Hepatic stellate cell (primary cell): ENCODE measurements at regions not wholly inside any gene's neighbourhood (a gene's known extent, or its start where the extent isn't known, plus 50 kb on each side); places are given as distances from the start of the nearest gene placed in this dataset.

ENCODE experiments used
- DNase-seq: peaks from one replicate; pipeline ENCODE4 v3.0.0; 2011; ENCODE audit warnings: low spot score

- DNase-seq = no peak
These were observed 335.1 kb upstream of the POM121L12 start for GRCh38 chr7:52700349-52700748.

DNA sequence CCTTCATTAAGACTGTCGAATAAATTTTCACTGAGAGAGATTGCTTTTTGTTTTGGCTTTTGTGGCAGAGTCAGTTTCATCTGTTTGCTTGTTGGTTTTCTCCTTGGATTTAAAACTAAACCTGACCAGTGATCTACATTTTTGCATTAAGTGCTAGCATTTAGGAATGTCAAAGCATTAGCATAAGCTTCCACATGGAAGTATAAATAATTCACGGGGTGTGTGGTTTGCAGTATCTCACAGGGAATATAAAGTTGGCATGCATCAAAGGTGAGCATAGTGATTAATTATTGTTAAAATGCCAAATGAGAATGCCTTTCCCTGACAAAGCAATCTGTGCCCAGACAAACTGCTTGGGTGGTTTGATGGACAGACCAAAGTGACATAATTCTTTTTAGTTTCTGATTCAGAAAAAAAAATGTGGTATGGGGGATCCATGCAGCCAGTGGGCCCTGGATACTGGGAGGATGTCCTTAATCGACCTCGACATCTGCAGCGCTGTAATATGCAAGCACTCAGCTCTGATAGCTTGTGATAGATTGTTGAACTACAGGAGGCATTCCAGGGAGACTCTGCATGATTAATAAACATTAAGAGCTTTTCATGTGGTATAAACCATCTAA, 339.3 kb upstream of the POM121L12 start:
- no peak for DNase-seq

DNA sequence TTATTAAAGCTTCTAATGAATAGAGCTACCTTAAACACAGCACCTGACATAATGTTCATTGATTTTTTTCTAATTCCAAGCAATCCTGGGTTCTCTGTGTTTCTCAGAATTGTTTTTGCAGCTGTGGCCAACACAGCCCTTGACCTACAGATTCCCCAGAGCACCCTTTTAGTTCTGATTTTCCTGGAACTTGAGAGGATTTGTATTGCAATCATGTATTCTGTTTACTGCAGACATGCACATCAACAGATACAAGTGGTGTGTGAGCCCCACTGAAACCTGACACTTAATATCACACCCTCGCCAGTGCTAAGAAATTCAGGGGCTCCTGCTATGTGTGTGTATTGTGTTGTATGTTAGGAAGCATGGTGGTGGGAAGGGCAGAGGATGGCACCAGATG, 344.2 kb upstream of the POM121L12 start:
- no peak for DNase-seq

DNA sequence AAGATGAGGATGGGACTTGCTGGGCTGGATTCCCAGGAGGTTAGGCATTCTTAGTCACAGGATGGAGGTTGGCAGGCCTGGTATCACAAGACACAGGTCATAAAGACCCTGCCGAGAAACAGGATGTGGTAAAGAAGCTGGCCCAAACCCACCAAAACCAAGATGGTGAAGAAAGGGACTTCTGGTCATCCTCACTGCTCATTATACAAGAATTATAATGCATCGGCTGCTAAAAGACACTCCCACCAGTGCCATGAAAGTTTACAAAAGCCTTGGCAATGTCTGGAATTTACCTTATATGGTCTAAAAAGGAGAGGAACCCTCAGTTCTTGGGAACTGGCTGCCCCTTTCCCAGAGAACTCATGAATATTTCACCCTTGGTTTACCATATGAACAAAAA, 345.5 kb upstream of the POM121L12 start:
- DNase-seq = no peak

DNA sequence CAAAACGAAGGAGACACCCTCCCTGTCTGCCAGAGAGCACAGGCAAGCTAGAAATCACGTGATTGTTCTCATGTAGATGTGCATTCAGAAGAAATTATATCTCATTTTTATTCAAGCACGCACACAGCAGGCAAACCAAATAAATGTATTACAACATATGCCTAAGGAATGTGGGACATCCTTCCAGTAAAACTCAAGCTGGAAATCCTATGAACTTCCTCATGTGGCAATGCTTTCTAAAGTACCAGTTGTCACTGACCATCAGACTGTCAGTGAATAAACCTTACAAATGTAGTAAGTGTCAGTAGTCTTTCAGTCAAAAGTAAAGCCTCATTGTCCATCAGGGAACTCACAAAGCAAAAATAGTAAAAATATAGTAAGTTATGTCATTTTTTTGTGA, 350.1 kb upstream of the POM121L12 start:
- DNase-seq = no peak

- DNase-seq = no peak
These were observed 351.0 kb upstream of the POM121L12 start for GRCh38 chr7:52684388-52684787.

GRCh38 chr7:52682993-52683392, 352.4 kb upstream of the POM121L12 start:
- DNase-seq = no peak

DNA sequence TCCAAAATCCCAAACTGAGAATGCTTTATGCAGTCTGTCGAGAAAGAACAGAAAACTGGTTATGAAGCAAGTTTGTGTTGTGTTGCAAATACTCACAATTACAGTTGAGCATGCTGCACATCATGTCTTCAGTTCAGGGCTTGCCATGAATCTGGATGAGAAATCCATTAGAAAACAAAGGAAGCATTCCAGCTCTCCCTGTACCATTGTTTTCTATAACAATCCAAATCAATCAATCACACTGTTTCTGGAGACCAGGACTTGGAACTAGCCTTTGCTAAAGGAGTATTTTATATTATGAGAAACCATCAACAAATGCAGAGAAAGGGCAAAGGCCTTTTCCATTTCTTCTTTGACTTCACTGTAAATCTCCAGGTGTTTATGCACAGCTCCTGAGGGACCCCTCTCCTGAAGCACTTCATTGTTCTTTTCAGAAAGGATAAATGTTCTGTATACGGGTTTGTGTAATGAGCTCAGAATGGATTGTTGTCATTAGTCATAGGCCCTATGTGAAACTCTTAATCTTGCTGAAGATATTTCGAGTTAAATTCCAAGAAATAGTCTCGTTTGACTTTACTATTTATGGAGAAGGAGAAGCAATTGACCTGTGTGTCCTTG, 364.7 kb upstream of the POM121L12 start:
- no peak for DNase-seq

DNA sequence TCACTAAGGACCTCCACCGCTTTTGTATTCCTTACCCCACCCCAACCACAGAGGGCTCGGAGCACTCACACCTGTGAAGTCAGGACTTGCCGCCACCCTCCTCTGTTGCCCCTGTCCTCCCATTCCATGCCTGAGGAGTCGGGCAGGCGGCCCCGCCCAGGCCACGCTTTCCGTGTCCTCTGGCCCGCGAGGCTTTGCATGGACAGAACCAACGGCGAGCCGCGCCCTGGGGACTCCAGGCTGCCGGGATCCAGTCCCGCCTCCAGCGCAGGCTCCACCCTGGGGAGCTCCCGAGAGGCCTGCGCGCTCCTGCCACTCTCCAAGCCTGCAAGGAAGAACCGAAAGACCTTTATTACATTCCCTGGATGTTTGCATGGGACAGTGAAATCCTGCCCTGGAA, 366.4 kb upstream of the POM121L12 start:
- DNase-seq = no peak

DNA sequence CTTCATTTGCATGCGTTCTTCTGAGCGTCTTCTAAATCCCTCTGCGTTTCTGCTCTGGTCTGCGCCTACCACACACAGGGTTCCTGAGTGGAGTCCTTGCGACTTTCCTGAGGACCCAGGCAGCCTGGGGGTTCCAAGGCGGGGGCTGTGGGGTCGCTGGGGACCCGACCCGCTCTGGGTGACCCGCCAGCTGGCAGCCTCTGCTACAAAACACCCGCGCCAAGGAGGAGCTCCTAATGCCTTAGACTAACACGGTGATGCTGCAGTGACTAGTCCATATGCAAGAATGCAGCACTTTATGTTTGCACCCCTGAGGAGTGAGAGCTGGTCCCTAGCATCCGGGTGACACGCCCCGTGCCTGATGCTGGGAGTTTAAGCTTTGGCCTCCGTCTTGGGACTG, 367.0 kb upstream of the POM121L12 start:
- no peak for DNase-seq

DNA sequence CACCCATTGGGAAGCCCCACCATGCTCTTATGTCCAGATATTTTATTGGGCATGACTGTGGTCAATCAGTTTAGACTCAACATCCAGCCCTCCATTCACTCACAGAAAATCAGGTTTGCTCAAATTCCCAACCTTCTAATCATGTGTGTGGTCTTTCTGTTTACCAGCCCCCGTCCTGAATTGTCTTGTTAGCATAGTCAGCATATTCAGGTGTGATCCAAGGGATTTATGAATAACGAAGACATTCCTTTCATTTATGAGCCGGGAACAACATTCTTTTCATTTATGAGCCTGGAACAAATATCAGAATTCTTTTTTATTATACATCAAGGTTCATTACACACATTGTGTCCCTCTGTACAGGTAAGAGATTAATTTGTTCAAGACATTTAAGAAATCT, 376.3 kb upstream of the POM121L12 start:
- no peak for DNase-seq

GRCh38 chr7:52656098-52656497, 379.3 kb upstream of the POM121L12 start:
- no peak for DNase-seq

GRCh38 chr7:52652621-52653020, 382.8 kb upstream of the POM121L12 start:
- no peak for DNase-seq

DNA sequence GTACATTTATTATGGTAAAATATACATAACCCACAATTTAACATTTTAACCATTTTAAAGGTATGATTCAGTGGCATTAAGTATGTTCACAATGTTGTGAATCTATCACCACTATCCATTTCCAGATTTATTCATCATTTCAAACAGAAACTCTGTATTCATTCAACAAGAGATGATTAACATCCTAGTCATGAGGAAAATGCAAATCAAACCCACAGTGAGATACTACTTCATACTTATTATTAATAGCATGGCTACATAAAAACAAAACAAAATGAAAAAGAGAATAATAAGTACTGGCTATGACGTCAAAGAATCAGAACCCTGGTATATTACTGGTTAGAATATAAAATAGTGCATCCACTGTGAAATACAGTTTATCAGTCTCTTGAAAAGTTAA, 386.6 kb upstream of the POM121L12 start:
- DNase-seq = no peak

GRCh38 chr7:52647046-52647445, 388.4 kb upstream of the POM121L12 start:
- no peak for DNase-seq

DNA sequence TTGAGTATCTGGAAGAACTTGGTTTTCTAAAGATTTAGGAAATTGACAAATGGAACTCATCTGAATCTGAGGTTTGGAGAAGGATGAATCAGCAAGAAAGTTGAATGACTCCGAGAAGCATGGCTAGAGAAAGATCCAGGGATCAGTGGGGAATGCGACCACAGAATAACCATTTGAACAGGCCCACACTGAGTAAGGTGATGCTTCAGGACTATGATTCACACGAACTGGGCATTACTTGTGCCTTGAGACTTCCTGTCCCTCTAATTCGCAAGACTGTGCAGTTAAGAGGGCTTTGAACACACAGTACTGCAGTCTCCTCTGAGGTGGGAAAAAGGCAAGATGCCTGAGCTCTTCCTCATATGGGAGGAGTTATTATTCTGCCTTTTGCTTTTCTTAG, 395.5 kb upstream of the POM121L12 start:
- no peak for DNase-seq

GRCh38 chr7:52639126-52639525, 396.3 kb upstream of the POM121L12 start:
- DNase-seq = no peak

GRCh38 chr7:52635021-52635420, 400.4 kb upstream of the POM121L12 start:
- no peak for DNase-seq

DNA sequence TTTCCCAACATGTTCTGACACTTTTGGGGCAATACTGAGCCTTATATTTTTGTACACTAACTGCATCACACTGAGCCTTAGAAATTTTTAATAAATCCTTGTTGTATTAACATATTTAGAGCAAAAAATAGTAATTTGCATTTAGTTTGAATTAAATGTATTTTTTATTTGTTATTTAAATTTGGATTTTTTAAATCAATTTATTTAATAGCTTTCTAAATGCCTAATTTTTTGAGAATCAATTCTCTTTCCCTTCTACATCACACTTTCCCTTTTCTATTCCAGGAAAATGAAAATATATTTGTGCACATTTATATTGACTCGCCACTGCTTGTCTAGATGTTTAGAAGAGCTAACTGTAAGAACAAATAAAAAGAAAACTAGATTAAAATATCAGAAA, 414.6 kb upstream of the POM121L12 start:
- no peak for DNase-seq

DNA sequence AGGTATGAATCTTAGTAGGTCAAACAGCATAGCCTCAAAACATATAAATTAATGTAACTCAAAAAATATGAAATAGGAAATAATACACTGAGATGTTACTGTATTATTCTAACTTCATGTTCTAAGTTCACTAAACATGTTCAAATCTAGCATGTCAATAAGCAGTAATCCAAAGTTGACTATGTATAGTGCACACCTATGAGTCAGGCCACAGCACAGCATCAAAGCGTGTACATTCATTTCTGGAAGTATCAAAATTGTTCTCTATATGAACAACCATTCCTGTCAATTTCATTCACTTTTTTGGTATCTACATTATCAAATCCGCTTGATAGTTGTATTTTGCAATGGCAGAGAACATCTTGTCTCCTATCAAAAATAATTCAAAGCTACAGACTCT, 418.9 kb upstream of the POM121L12 start:
- no peak for DNase-seq

GRCh38 chr7:52615021-52615695, 420.3 kb upstream of the POM121L12 start:
- DNase-seq = no peak

DNA sequence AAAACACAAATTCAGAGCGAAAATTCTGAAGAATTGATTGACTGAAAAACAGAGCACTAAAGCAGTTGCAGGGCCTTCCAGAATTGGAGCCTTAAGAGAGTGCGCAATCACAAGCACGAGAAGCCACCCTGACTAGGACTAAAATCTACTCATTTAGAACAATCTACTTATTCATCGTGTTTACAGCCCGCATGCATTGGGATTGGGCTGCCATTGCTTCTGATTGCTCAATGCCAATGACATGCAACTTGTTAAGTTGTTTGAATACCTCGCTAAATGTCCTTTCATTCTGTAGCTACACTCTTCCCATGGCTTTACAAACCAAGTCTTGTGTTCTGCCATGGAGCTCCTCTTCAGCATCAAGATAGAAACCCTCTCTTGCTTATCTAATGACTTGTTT, 425.9 kb upstream of the POM121L12 start:
- no peak for DNase-seq

DNA sequence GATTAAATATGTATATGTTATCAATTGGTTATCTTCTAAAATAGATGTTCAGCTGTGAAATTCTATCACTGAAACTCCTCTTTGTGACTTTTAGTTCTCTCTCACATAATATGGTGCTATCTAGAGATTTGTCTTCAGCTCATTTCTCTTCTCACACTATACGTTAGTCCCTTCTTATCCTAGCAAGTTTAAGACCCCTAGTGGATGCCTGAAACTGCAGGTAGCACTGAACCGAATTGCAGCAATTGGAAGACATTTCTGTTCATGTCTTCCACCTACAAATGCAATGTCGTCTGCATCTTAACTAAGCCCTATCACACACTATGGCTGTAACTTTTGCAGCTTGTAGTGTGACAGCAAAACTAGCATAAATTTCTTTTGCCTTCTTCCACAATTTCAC, 442.7 kb upstream of the POM121L12 start:
- DNase-seq = no peak

- no peak for DNase-seq
These were observed 448.7 kb upstream of the POM121L12 start for GRCh38 chr7:52586704-52587103.
